ENCODE measurements at regions not wholly inside any gene's neighbourhood (a gene's known extent, or its start where the extent isn't known, plus 50 kb on each side); places are given as distances from the start of the nearest gene placed in this dataset.

- Mint-ChIP-seq H3K4me3 (ENCODE audit: low read depth) (no peak overlapping the region), H3K27ac (no peak overlapping the region), H3K36me3 (ENCODE audit: insufficient read depth) (no peaks in the 10 kb centered on the region), H3K9me3 (ENCODE audit: low read depth) (peaks cover 3% of the 10 kb centered on the region), H3K27me3 (no peaks in the 10 kb centered on the region), H3K4me1 (ENCODE audit: low read depth) (peaks cover 5% of the 10 kb centered on the region)
- TF ChIP-seq, protein P1, sequence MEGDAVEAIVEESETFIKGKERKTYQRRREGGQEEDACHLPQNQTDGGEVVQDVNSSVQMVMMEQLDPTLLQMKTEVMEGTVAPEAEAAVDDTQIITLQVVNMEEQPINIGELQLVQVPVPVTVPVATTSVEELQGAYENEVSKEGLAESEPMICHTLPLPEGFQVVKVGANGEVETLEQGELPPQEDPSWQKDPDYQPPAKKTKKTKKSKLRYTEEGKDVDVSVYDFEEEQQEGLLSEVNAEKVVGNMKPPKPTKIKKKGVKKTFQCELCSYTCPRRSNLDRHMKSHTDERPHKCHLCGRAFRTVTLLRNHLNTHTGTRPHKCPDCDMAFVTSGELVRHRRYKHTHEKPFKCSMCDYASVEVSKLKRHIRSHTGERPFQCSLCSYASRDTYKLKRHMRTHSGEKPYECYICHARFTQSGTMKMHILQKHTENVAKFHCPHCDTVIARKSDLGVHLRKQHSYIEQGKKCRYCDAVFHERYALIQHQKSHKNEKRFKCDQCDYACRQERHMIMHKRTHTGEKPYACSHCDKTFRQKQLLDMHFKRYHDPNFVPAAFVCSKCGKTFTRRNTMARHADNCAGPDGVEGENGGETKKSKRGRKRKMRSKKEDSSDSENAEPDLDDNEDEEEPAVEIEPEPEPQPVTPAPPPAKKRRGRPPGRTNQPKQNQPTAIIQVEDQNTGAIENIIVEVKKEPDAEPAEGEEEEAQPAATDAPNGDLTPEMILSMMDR (IDR thresholded peaks at IDR 0.05; ENCODE audit: unreplicated experiment), result no peak
- DNase-seq (ENCODE audit: low spot score, unreplicated experiment), result no peak
Measured at GRCh38 chr14:54087376-54087775, 130.8 kb upstream of the BMP4 start.

DNA sequence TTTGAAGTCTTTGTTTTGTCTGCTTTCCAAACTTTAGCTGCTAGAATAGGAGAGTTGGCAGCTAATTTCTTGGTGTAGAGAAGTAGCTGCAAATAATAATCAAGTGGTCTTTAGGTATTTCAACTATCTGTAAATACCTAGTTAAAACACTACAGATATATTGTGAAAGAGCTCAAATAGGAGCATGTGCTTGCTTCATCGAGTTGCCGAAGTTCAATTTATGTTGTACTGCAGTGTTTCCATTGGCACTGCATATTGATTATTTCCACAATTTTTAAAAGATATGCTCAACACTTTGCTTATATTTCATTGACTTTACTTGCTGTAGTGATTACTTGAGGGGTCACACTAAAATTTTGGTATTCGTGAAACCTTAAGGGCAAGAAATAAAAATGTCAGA is 131.6 kb upstream of the BMP4 start:
- H3K9me3 Mint-ChIP-seq (ENCODE audit: low read depth), result peaks cover 8% of the 10 kb centered on the region
- TF ChIP-seq, protein P1 (IDR thresholded peaks at IDR 0.05; ENCODE audit: unreplicated experiment), result no peak
- no peaks in the 10 kb centered on the region for H3K36me3 Mint-ChIP-seq (ENCODE audit: insufficient read depth)
- H3K27ac Mint-ChIP-seq, result no peak overlapping the region
- H3K4me3 Mint-ChIP-seq (ENCODE audit: low read depth), result no peak overlapping the region
- DNase-seq (ENCODE audit: low spot score, unreplicated experiment), result no peak
- H3K4me1 Mint-ChIP-seq (ENCODE audit: low read depth), result peaks cover 5% of the 10 kb centered on the region
- H3K27me3 Mint-ChIP-seq, result no peaks in the 10 kb centered on the region

GRCh38 chr14:54090274-54090673 is 133.6 kb upstream of the BMP4 start:
- H3K27ac Mint-ChIP-seq, result no peak overlapping the region
- H3K27me3 Mint-ChIP-seq, result no peaks in the 10 kb centered on the region
- DNase-seq (ENCODE audit: low spot score, unreplicated experiment), result no peak
- TF ChIP-seq, protein P1 (IDR thresholded peaks at IDR 0.05; ENCODE audit: unreplicated experiment), result no peak
- peaks cover 5% of the 10 kb centered on the region for H3K4me1 Mint-ChIP-seq (ENCODE audit: low read depth)
- no peak overlapping the region for H3K4me3 Mint-ChIP-seq (ENCODE audit: low read depth)
- peaks cover 21% of the 10 kb centered on the region for H3K9me3 Mint-ChIP-seq (ENCODE audit: low read depth)
- peaks cover 2% of the 10 kb centered on the region for H3K36me3 Mint-ChIP-seq (ENCODE audit: insufficient read depth)

DNA sequence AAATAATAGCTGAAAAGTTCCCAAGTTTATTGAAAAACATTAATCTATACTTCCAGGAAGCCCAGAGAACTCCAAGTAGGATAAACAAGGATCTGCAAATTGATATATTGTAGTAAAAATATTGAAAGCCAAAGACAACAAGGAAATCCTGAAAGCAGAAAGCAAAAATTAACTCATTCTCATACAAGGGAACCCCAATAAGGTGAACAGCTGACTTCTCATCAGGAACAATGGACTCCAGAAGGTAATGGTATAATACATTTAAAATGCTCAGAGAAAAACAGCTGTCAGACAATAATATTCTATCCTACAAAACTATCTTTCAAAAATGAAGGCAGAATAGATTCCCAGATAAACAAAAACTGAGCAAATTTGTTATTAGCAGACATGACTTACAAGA is 138.1 kb upstream of the BMP4 start:
- H3K27me3 Mint-ChIP-seq, result no peaks in the 10 kb centered on the region

DNA sequence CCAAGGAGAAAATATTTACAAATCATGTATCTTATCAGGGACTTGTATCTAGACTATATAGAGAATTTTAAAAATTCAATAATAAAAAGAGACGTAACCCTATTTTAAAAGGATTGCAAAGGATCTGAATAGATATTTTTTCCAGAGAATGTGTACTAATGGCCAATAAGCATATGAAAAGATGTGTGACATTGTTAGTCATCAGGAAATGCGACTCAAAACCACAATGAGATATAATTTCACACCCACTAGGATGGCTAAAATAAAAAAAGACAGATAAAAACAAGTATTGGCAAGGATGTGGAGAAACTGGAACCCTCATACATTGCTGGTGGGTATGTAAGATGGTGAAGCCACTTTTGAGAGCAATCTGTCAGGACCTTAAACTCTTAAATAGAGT is 141.9 kb upstream of the BMP4 start:
- Mint-ChIP-seq H3K9me3 (ENCODE audit: low read depth) (peaks cover 18% of the 10 kb centered on the region), H3K27me3 (no peaks in the 10 kb centered on the region), H3K4me1 (ENCODE audit: low read depth) (no peaks in the 10 kb centered on the region), H3K36me3 (ENCODE audit: insufficient read depth) (peaks cover 2% of the 10 kb centered on the region), H3K4me3 (ENCODE audit: low read depth) (no peak overlapping the region), H3K27ac (no peak overlapping the region)
- TF ChIP-seq, protein P1 (IDR thresholded peaks at IDR 0.05; ENCODE audit: unreplicated experiment), result no peak
- no peak for DNase-seq (ENCODE audit: low spot score, unreplicated experiment)

More for the DNA sequence above, 138.1 kb upstream of the BMP4 start:
- Mint-ChIP-seq H3K27ac (no peak overlapping the region), H3K36me3 (ENCODE audit: insufficient read depth) (peaks cover 2% of the 10 kb centered on the region), H3K9me3 (ENCODE audit: low read depth) (peaks cover 27% of the 10 kb centered on the region), H3K4me3 (ENCODE audit: low read depth) (no peak overlapping the region), H3K4me1 (ENCODE audit: low read depth) (no peaks in the 10 kb centered on the region)
- TF ChIP-seq, protein P1 (IDR thresholded peaks at IDR 0.05; ENCODE audit: unreplicated experiment), result no peak
- DNase-seq (ENCODE audit: low spot score, unreplicated experiment), result no peak

Data from progenitor cell of endocrine pancreas (in vitro differentiated cells).